Activated CD4-positive, alpha-beta T cell treated with anti-CD3 and anti-CD28 coated beads, Interleukin-2, amount 50 U/mL, for 48 hours (primary cell): ENCODE measurements at regions not wholly inside any gene's neighbourhood (a gene's known extent, or its start where the extent isn't known, plus 50 kb on each side); places are given as distances from the start of the nearest gene placed in this dataset.
"Not testable (repeated sequence)": the region's sequence is repeated elsewhere in the genome, so short reads cannot be mapped to it uniquely, and the experiment has no call there.

Source experiments
- DNase-seq, 2 experiments: peaks; one replicate each; pipeline ENCODE4 v3.0.0-alpha.2; 2020

DNA sequence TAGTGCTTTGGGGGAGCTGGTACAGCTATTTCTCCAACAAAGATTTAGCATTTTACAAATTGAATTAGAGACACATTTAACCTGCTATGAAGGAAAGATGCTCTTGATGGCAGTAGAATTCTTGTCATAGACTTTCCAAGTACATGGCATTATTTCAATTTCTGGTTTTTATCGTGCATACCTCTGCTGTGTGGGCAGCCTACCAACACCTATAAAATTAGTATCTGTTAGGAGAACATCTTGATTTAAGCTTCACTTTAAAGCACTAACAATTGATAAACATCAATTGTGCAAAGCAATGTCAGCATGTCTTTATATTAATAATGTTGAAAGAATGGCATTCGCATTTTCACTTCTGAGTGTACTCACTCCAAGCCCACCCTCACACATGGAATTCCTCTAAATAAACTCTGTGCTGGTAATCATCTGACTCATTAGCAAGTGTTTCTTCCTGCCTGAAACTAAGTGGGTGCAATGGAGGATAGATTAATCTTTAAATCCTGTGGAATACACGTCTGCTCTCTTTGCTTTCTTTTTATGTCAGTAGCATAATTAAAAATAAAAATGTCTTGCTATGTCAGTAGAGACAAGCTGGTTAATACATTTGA, 279.8 kb upstream of the MAGEB18 start:
- no peak for DNase-seq

DNA sequence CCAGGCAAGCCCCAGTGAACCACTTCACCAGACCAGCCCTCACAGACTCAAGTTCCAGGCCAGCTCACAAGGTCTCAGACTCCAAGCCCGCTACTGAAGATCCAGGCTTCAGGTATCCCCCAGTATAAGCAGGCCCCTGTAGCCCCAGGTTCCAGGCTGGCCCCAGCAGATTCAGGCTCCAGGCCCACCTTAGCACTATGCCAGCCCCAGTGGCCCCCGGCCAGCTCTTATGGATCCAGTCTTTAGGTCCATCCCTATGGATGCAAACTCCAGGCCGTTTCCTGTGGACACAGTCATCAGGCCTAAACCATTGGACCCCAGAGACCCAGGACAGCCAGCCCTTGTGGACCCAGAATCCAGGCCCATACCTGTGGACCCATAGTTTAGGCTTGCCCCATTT, 277.8 kb upstream of the MAGEB18 start:
- DNase-seq = no peak

DNA sequence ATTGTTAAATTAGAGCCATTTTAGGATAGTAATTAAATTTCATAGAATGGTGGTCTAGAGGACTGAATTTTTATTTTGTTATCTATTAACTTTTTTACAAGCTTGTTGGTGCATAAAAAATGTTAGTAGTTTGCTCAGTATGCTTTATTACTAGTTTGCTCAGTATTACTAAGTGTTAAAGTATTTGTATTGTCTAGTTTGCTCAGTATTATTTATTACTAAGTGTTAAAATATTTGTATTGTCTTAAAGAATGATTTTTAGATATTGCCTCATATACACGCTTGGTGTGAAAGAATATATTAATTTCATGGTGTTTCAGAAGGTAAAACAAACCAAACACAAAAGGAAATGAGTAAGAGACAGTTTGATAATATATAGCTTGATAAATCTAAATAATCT, 268.4 kb upstream of the MAGEB18 start:
- no peak for DNase-seq

DNA sequence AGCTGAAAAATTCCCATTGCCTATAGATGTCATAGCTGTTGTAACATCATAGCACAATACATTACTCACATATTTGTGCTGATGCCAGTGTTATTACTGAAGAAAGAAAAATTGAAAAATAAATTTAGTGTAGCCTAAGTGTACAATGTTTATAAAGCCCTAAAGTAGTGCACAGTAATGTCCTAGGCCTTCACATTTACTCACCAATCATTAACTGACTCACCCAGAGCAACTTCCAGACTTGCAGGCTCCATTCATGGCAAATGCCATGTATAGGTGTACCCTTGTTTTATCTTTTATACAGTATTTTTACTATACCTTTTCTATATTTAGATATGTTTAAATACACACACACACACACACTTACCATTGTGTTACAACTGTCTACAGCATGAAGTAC, 265.4 kb upstream of the MAGEB18 start:
- no peak for DNase-seq

DNA sequence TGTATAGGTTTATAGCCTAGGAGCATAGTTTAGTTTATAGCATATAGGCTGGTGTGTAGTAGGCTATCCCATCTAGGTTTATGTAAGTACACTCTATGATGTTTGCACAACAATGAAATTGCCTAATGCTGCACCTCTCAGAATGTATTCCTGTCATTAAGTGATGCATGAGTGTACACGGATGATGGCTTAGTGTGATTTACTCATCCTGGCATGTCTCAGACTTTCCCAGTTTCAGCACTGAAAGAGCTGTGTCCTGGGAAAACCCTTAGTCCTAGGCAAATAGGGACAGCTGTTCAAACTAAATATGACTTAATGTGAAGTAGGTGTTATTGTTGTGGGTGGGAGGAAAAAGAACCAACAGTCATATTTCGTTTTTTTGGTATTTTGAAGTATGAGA, 264.9 kb upstream of the MAGEB18 start:
- no peak for DNase-seq

DNA sequence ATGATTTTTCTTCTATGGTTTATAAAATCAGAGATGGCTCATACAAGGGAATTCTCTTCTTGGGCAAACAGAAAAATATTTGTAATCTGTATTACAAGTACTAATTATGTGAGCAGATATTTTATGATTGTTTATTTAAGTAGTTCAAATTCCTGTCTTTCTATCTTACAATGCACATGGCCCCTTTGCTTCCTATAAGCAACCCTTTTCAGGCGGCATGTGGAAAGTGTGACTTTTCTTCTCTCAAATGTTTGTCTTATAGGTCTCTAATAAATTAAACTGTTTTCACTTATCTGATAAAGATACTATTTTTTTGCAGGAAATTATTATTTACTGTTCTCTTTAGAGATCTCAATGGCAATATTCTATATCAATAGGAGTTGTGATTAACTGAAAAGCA, 259.3 kb upstream of the MAGEB18 start:
- DNase-seq = no peak

DNA sequence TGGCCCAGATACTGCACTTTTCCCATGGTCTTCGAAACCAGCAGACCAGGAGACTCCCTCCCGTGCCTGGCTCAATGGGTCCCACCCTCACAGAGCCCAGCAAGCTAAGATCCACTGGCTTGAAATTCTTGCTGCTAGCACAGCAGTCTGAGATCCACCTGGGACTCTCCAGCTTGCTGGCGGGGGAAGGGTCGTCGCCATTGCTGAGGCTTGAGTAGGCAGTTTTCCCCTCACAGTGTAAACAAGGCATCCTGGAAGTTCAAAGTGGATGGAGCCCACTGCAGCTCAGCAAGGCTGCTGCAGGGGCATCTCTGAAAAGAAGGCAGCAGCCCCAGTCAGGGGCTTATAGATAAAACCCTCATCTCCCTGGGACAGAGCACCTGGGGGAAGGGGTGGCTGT, 255.6 kb upstream of the MAGEB18 start:
- not testable (repeated sequence) for DNase-seq

DNA sequence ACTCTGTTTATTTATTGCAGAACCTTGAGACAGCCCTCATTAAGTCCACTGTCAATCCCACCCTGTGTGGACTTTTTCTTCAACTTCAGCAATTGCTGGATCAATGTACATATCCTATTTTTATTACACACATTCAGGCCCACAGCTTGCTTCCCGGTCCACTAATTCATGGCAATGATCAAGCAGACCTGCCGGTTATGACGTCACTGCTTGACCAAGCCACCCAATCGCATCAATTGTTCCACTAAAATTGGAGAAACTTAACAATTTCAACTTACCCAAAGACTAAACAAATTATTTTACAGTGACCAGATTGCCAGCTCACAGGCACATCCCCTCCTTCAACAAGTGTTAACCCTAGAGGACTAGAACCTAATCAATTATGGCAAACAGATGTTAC, 240.4 kb upstream of the MAGEB18 start:
- no peak for DNase-seq

DNA sequence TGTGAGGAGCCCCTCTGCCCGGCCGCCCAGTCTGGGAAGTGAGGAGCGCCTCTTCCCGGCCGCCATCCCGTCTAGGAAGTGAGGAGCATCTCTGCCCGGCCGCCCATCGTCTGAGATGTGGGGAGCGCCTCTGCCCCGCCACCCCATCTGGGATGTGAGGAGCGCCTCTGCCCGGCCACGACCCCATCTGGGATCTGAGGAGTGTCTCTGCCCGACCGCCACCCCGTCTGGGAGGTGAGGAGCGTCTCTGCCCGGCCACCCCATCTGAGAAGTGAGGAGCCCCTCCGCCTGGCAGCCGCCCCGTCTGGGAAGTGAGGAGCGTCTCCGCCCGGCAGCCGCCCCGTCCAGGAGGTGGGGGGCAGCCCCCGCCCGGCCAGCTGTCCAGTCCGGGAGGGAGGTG, 232.4 kb upstream of the MAGEB18 start:
- not testable (repeated sequence) for DNase-seq

DNA sequence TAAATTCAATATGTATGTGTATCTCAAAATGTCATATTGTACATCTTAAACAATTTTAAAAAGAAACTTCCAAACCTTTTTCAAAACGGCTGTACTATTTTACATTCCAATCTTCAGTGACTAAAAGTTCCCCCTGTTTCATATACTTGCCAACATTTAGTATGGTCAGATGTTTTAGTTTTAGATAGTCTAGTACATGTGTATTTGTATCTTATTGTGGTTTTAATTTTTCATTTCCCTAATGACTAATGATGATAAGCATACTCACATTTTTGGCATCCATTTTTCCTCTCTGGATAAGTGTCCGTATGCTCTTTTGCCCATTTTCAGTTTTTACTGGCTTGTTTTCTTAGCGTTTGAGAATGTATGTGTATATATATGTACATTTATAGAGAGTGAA, 212.2 kb upstream of the MAGEB18 start:
- DNase-seq = no peak

DNA sequence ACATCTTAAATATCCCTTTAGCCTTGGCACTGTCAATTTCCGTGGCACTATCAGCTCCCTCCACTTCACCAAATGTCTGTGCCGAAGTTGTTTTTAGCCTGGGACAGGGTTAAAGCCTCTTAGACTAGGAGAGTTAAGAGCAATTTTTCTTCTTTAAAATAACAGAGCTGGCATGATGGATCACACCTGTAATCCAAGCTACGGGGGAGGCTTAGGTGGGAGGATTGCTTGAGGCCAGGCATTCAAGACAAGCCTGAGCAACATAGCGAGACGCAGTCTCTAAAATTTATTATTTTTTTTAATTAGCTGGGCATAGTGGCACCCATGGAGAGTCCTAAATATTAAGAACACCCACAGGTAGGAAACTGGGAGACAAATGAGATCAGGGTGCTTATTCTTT, 209.8 kb upstream of the MAGEB18 start:
- DNase-seq = no peak

DNA sequence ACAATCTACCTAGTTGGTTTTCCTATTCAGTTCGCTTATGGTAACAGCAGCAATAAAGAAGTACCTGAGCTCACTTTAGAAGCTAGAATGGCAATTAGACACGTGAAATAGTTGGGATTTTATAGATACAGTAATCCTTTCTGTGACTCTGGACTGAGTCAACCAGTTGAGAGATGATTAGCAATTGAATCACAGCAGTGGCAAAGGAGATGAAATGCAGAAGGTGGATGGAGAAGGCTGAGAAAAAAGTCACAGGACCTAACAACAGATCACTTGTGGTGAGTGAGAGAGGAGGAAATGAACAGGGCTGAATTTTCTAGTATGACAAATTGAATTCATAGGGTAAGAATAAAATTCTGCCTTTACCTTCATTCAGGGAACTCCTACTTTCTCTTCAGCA, 197.1 kb upstream of the MAGEB18 start:
- DNase-seq = no peak

DNA sequence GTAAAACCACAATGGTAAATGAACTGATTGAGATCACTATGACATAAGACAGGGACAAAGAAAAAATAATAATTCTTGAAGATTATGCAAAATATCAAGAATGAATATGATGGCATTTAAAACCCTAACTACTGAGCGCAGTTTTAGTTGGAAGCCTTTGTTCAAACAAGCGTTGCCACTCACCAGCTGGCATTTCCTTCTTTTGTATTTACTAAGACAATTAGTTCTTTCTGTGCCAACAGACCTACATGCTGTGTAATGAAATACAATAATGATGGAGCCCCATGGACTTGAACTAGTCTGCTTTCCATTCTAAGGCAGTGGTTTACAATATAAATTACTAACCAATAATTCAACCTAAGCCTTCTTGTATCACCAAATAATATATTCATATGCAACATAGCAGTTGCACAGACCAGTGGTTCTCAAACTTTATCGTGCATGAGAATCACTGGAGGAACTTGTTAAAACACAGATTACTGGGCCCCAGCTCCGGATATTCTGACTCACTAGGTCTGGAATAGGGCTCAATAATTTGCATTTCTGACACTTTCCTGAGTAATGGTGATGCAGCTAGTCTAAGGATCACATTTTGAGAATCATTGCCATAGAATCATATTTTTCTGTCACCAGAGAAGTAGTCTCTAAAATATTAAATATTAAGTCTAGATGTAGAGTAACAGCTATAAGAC, 196.4 kb upstream of the MAGEB18 start:
- DNase-seq = no peak

DNA sequence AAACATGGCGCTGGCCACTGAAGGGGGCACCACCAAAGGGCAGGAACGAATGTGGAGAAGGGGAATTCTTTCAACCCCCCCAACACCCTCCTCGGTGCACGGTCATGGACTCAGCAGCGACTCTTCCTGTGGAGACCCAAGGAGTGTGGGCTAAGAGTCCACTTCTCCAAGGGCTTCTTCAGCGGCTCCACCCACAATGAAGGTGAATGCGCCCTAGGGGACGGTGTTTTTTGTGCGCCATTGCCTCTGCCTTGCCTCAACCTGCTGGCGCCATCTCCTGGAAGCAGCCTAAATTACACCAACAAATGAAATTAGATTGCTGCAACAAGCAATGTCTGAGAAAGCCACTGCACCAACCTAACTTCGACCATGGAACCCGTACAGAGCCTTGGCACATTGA, 169.2 kb upstream of the MAGEB18 start:
- DNase-seq = peak in 1 of 2 experiments; percentile 5

DNA sequence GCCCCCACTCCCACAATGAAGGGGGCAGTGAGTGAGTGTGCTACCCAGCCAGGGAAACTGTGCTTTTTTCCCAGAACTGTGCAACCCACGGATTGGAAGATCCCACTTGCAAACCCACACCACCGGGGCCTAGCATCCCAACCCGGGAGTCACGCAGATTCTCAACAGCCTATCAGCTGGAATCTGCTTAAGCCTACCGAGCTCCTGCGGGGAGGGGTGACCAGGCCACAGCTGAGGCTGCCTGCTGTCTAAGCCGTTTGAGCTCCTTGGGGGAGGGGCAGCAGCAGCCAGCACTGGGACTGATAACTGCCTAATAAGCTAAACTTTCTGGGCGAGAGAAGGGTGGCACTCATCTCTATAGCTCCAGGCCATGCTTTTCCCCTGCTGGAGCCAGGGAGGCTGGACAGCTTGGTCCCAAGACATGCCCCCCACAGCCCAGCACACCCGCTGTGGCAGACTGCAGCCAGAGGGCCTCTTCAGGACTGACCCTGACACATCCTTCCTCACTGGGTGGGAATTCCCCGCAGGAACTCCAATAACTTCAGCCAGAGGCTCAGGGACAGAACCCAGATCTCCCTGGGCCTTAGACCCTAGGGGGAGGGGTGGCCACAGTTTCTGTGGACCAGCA, 161.3 kb upstream of the MAGEB18 start:
- no peak for DNase-seq

DNA sequence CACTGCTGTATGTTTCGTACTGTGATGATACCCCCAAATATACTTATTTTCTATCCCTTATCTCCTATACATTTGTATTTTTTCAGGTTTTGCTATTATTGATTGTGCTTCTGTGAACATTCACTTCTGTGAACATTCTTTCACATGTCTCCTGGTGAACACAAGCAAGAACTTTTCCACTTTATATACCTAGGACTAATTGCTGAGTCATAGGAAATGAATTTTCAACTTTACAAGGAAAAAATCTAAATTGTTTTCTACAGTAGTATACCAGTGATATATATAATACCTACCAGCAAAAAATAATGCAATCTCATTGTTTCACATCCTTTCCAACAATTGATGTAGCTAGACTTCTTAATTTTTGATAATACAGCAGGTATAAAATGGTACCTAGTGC, 139.5 kb upstream of the MAGEB18 start:
- DNase-seq = no peak

DNA sequence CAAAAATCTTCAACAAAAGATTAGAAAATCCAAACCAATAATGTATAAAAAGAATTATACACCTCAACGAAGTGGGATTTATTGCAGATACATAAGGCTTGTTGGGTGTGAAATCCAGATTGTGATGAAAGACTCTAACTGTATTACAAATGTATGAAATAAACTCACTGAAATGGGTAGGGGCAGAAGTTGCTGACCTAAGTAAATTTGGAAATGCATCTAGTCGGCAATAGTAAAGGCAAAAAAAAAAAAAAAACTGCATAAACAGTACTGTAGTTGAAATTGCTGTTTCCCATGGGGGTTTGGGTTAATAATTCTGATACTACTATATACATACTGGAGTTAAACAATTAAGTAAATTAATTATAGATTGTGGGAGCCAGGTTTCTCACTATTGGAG, 130.7 kb upstream of the MAGEB18 start:
- DNase-seq = no peak

DNA sequence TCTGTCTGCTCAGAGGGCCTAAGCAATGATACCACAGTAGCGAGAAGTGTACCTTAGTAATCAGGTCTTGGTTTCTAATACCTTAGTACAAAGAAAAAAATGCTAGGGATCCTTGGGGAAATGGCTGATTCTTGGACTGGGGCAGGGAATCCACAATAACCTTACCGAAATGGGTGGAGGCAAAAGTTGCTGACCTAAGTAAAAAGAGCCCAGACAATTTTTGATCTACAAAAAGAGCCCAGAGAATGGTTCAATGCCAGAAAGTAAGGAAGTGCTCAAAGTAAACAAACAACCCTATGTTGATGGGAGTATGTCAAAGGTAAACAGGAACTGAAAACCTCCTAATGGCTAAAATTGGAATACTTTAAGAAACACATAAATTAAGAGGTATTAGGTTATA, 130.1 kb upstream of the MAGEB18 start:
- DNase-seq = no peak

DNA sequence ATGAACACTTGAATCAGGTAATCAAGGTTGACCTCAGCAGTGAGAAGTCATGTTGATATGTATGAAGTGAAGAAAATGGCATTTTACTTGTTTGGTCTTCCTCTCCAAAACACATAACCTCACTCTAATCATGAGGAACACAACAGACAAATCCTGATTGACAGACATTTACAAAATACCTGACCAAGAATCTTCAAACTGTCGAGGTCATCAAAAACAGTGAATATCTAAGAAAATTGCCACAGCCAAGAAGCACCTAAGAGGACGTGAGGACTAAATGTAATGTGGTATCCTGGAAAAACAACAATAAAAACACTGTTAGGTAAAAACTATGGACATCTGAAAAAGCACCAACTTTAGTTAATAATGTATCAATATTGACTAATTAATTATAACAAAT, 129.5 kb upstream of the MAGEB18 start:
- no peak for DNase-seq

DNA sequence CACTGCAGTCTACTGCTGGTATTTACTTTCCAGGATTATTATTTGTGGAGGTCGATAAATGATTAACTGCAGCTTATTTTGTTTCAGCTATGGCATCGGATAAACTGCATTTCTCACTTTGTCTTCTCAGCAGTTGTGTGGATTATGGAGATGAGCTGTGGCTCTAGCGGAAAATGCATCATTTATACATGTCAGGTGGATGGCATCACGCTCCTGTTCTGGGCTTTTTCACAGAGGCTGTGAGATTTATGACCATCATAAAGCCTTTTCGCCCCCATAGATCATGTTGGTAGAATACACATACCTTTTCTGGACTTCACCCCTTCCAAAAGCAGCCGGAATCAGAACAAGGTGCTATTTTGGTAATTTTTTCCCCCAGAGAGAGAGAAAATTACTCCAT, 118.8 kb upstream of the MAGEB18 start:
- no peak for DNase-seq

DNA sequence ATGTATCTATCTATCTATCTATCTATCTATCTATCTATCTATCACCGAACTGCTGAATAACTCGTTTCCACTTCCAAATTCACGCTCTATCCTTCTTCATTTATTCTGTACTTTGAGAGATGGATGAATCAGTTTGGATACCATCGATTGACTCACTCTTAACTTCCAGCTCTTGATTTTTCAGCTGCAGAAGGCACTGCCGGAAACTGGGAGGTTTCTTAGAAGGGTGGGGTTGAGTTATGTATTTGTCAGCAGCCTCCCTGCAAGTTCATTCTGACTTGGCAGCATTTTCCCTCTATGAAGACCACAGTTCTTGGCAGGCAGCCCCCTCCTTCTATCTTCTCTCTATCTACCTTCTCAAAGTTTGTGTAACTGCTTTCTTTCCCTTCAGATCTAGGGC, 112.0 kb upstream of the MAGEB18 start:
- no peak for DNase-seq

DNA sequence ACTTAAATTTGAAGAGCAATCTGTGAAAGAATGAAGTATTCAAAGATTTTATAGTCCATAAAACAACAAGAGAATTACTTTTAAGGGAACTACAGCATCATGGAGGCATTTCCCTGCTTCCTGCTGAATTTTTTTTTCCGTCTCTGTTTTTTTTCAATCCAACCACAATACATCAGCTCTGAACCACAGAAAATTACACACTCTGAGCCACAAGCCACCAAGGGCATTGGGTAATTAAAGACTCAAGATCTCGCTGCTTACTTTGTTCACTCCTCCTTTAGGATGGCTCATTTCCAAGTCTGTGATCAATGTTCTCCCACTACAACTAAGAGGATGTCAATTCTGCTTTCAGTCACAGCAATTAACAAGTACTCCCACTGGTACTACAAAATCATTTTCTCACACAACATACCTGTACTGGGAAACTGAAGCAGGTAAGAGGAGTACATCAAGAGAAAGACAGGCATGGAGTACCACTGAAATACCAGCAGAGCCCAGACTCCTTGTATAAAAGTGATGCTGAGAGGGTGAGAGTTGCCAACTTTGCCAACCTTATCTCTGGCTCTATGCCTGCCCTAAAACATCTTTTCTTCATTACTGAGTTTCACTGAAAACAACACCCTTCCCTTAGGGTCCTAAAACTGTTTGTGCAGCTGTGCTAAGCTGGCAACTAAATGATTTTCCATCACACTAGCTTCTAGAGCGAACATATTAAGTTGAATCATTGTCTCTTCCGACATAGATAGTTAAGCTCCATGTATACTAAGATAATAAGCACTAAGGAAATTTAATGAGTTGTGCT, 105.8 kb upstream of the MAGEB18 start:
- DNase-seq = no peak

DNA sequence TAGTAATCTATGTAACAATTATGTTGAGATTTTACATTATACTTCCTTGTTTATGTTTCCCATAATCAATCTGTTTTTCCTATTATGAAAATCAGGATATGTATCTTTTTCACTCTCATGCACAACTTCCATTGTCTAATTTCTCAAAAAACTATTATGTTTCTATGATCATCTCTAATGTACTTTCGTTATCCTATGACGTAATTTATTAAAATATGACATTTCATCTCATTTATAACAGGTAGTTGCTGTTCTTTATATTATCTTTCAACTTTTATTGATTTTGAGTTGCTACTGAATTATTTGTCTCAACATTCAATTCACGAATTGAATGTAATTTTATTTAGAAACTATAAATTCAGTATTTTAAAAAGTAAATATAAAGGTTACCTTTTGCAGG, 100.8 kb upstream of the MAGEB18 start:
- no peak for DNase-seq

DNA sequence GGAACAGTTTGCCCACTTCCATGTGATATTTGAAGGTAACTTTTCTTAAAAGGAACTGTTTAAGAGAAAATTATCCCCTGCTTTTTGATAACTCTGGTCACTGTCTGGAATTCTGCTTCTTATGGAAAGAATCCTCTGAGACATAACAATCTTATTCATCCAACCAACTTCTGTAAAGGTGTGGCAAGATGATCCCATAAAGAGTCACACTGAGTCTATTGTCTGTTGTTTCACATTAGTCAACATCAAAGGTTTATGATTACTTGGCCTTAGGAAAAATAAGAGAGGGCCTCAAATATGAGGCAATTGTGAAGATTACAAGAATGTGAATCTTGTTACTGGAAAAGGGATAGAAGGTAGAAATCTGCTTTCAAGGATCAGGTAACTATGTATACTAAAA, 88.0 kb upstream of the MAGEB18 start:
- no peak for DNase-seq
